HG03175 (cell line): ENCODE measurements at regions not wholly inside any gene's neighbourhood (a gene's known extent, or its start where the extent isn't known, plus 50 kb on each side); places are given as distances from the start of the nearest gene placed in this dataset.
A peak's percentile ranks its signal among the peaks of the same experiment; 100 is the strongest.
"Not testable (repeated sequence)": the region's sequence is repeated elsewhere in the genome, so short reads cannot be mapped to it uniquely, and the experiment has no call there.

ENCODE experiments used
- ATAC-seq: cut with Tn5 transposase; IDR thresholded peaks from one replicate; pipeline ENCODE4 v1.9.1; 2021; ENCODE audit warnings: mild to moderate bottlenecking, moderate library complexity; ENCODE audit not compliant: unreplicated experiment

DNA sequence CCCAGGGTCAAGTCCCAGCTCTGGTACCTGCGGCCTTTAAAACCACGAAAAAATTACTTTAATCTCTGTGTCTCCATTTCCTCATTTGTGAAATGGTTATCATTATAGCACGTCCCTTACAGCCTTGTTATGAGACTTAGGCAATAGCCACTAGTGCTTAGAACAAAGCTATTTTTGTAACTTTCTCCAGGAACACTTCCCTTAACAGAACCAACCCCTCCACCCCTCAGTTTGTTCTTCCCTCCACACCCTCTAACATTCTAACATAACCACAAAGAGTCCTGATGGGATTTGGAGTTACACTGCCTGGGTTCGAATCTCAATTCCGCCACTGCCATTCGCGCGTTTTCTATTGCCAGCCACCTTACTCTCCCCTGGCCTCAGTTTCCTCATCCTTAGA lies 2777.4 kb upstream of the TPTE start:
- not testable (repeated sequence) for ATAC-seq

DNA sequence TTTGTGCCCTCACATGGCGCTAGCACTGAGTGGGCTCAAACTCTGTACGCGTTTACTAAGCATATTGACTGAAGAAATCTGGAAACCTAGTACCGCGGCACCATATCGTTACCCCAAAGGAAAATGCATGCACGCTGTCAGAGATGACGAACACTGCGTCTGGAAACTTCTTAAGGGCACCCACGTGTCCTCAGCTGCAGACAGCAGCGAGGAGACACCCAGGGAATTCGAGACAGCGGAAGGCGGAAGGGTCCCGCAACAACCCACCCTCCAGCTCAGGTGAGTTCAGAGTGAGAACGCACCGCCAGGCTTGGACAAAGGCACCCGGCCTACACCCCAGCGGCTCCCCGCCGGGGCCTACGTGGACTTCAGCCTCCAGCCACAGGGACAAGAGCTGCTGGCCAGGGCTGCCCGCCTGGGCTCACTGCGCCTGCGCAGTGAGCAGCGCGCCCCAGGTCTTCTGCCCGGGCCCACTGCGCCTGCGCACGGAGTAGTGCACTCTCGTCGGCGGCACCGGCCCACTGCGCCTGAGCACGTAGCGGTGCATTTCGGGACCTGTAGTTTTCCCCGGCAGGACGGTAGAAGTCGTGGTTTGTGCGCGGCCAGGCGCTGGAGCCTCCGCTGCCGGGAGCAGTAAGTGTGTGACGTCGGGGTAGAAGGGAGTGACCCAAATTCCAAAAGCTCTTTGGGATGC lies 2776.8 kb upstream of the TPTE start:
- ATAC-seq = peak; percentile 99

DNA sequence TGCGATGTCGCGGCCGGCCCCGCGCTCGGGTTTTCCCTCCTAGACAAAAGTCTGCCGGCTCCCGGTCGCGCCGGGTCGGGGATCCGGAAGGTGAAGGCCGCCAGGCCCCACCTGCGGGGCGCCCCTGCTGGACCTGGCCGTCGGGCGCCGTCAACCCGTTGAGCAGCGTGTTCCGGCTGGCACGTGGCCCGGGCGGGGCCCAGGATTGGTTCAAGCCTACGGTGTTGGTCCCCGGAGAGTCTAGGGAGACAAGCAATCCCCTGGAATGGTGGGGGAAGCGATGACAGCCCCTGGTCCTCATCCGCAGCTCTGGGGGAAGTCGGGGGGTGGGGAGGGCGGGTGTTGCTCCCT lies 2776.3 kb upstream of the TPTE start:
- peak; percentile 79 for ATAC-seq

DNA sequence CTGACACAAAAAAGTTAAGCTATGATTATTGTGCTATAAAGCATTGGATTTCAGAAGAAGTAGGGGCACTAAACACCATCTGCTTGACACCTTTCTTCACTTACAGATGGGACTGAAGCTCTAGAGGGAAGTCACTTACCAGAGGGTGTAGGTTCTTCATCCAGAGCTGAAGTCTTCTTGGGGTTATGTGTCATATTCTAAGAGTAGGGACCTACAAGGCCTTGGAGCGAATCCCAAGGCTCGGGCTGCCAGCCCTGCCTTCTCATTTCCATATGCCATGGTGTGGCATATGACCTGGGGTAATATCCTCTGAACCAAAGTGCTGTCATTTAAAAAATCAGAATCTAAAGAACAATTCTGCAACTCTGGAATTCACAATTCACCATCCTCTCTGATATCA lies 2773.4 kb upstream of the TPTE start:
- not testable (repeated sequence) for ATAC-seq

DNA sequence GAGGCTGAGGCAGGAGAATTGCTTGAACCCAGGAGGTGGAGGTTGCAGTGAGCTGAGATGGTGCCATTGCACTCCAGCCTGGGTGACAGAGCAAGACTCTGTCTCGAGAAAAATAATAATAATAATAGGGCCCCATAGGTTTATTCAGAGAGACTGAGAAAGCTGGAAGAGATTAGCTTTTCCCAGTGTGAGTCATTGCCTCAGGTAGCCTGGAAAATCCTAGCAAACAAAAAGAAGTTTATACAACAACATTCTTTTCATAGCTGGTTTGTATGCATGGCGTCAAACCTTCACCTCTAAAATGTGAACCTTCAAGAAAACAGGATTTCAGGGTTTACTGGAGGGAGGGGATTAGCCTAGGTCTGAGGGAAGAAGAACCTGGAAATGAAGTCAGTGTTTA lies 2768.8 kb upstream of the TPTE start:
- not testable (repeated sequence) for ATAC-seq

DNA sequence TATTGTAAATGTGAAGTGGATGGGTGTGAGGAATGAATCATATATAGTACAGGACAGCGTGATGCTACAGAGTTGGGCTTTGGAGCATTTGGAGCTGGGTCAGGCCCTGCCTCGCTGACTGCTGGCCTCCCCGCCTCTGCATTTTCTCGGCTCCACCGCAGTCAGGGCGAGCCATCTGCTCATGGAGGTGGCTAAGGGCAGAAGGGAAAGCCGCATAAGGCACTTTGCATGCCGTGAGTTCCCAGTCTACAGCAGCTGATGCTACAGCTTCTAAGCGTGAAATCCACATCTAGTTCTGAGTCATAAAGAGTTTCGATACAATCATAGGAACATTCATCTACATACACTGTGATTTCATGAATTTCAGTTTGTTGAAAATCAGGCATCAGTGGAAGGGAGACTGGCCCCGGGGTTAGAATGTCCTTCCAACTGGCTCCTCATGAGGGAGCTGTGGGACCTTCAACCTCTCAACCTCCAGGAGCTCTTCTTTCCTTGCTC lies 2768.0 kb upstream of the TPTE start:
- peak; percentile 94 for ATAC-seq

DNA sequence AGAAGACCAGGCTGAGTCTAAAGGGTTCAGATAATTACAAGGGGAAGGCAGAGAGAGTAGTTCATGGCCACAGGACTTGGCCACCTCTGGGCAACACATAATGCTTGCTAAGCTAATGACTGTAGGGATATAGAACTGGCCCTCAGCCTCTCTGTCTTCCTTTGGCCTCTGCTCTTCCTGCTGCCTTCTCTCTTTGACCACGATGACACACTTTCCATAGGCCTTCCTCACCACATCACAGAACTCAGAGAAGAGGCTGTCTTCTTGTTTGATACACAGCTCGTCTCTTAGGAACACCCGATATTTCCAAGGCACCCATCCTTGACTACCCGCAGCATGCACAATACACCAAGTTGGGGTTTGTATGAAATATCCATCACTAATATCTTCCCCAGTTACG lies 2751.4 kb upstream of the TPTE start:
- not testable (repeated sequence) for ATAC-seq

DNA sequence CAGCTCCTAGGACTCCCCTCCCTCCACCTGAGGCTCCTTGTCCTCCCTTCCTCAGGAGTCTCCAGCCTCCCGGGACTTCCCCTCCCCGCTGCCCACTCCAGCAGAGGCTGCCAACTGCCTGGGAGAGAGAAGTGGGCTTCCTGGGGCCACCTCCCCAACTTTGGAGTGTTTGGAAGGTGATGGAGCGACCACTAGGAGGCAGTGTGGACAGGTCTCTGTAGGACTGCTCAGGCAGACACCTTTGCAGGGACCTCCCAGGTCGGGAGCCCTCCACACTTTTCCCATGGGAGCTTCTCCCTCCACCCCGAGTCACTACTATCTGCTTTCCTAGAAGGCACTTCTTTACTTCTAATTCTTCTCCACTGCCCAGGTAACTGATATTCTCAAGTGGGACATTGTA lies 2747.2 kb upstream of the TPTE start:
- ATAC-seq = not testable (repeated sequence)

DNA sequence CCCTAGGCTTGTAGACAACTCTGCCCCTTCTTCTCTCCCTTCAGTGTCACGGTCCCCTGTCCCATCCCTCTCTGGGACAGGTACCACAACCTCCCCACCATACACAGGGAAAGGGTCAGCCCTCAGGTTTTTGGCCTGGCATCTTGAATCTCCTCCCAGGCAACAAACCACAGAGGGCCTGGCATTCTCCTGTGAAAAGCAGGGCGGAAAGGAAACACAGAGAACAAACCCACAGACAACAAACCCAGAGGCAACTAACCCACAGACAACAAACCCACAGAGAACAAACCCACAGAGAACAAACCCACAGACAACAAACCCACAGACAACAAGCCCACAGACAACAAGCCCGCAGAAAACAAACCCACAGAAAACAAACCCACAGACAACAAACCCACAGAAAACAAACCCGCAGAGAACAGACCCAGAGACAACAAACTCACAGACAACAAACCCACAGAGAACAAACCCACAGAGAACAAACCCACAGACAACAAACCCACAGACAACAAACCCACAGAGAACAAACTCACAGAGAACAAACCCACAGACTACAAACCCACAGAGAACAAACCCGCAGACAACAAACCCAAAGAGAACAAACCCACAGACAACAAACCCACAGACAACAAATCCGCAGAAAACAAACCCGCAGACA lies 2745.9 kb upstream of the TPTE start:
- ATAC-seq = not testable (repeated sequence)

DNA sequence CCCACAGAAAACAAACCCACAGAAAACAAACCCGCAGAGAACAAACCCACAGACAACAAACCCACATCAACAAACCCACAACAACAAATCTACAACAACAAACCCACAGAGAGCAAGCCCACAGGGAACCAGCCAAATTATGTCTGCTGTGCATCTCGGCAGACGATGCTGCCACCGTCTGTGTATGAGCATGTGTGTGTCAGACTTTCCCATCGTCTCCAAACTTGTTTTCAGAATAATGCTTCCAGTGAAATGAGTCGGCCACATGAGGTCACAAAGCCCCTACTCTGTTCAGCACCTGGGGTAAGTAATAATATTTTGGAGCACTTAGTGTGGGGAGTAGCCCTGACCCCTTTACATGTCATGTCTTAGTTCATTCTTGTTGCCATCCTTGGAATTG lies 2745.3 kb upstream of the TPTE start:
- ATAC-seq = not testable (repeated sequence)

DNA sequence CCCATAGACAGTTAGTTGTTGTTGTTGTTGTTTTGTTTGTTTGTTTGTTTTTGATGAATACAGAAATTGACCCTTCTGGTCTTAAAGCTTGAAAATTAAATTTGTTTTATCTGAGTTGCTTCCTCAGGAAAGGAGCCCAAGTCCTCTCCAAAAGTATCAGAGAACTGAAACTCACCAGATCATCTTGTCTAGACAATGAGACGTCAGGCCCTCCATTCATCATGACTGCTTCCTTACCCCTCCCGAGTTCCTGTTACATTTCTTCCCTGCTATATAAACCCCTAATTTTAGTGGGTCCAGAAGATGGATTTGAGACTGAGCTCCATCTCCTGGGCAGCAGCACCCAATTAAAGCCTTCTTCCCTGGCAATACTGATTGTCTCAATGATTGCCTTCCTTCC lies 2744.8 kb upstream of the TPTE start:
- not testable (repeated sequence) for ATAC-seq

DNA sequence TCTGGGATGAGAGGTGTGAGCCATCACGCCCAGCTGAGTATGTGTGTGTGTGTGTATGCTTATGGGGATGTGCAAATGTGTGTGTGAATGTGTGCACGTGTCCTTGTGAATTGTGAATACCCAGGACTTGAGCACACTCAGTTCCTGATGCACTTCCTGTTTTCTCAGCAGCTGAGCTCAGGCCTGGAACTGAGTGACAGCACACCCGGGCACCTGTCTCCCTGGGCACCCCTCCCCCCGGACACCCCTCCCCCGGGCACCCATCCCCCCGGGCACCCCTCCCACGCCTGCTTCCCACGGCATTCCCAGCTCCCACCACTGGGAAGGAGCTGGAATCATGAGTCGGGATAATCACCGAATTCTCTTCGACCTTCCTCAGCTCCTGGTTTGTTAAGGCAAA lies 2744.1 kb upstream of the TPTE start:
- not testable (repeated sequence) for ATAC-seq

DNA sequence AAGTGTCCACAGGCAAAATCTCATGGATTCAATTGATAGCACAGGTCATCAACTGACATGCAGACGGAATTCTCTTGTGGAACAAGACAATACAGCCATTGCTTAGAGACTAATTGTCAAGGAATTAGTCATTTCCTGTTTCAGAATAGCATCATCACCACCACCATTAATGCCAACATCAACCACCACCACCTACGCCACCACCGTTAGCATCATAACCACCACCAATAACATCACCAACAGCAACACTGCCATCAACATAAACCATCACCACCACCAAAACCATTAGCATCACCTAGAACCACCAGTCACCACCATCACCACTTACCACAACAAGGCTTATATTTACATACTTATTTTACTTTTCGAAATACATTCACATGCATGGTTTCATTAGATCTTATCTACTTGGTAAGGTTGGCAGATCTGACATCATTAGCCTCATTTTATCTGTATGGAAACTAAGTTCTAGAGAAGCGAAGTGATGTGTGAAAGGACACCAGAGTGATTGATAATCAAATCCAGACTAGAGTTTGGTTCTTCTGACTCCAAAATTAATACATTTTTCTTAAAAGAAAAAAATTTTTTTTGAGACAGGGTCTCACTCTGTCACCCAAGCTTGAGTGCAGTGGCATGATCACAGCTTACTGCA lies 2733.8 kb upstream of the TPTE start:
- ATAC-seq = not testable (repeated sequence)

DNA sequence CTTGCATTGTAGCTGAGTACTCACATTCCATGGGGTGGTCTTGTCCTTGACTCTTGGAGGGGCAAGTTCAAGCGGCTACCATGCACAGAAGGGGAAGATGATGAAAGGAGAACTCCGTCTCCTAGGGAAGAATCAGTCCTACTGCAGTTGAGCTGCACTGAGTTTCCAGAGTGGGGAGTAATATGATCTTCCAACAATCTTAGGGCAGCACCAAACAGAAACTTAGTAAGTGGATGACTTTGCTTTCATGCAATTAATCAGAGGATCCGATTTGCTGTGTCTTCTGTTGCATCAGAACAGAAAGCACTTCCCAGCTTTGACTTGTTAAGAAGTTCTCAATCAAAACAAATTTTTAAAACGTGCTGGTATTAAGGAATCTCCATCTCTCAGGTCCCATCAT lies 2727.6 kb upstream of the TPTE start:
- not testable (repeated sequence) for ATAC-seq

DNA sequence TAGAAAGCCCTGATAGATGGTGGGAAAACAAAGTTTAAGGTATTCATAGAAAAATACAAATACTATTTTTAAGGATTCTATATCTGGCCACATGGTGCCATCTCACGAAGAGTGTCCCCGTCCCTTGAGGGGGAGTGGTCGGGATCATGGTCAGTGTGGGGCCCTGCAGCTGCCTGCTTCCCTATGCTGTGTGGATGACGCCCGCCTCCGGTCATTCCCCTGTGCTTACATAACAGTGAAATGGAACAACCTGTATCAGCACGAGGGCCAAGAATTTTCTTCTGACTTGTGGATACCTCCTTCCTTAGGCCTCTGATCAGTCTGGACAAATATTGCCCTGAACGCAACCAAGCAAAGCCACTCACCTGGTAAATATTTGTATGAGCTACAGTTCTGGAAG lies 2724.1 kb upstream of the TPTE start:
- ATAC-seq = not testable (repeated sequence)

DNA sequence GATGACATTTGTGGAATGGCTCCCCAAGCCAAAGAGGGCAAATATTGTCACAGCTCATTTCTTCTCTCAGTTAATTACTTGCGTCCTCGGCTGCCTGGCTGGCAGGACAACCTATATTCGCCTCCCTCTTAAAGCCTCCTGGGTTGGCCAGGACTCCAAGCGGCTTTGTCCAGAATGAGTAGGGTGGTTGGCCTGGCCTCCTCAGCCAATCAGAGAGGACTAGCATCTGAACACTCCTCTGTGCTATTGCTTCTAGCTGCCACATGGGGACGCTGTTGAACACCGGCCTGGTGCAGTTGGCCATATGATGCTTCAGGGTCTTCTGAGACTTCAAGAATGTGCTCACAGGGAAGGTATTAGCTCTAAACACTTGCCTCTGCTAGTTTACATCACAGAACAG lies 2722.9 kb upstream of the TPTE start:
- ATAC-seq = not testable (repeated sequence)

DNA sequence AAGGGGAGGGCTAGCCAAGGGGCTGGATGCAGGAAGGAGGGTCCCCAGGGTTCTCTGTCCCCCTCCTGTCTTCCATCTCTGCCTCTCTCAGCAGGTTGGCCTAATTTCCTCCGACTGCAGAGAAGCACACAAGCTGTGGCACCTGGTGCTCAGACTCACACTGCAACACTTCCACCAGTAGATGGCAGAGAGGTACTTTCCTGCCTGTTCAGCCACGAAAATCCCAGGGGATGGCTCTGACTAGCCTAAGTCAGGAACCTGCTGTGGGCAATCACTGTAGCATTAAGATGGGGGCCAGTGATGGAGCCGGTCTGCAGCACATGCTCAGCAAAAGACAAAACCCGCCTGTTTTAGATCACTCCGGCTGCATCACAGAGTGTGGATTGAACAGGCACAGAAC lies 2721.7 kb upstream of the TPTE start:
- not testable (repeated sequence) for ATAC-seq

DNA sequence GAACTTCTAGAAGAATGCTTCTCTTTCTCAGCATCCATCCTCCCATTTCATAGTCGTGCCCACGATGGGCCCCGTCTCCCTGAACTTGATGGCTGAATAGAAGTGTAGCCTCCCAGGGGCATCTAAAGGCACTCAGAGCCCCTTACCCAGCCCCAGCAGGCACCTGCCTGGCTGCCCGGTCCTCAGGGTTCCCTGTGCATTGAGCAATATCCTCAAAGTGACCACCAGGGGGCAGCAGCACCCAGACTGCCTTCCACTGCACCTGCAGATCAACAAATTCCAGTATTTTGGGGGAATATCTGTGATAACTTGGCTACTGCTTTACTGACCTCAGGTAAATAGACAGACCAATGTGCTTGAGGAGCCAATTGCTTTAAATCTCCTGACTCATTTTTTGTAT lies 2707.9 kb upstream of the TPTE start:
- not testable (repeated sequence) for ATAC-seq

DNA sequence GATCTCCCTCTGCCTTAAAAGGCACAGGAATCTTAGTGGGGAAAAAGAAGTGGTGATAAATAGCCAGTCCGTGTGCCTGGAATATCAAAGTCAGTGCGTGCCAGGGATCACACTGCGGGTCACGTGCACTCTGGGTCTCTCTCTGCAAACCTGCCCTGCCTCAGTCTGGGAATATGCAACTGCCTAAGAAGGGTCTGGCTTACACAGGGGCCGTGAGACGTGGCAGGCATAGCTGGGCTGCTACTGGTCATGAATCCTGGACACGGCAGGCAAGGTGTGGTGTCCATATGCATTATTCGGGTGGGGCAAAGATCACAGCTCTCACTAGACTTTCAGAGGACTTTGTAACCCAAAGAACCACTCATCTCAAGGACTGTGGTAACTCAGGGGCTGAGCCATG lies 2704.4 kb upstream of the TPTE start:
- not testable (repeated sequence) for ATAC-seq

DNA sequence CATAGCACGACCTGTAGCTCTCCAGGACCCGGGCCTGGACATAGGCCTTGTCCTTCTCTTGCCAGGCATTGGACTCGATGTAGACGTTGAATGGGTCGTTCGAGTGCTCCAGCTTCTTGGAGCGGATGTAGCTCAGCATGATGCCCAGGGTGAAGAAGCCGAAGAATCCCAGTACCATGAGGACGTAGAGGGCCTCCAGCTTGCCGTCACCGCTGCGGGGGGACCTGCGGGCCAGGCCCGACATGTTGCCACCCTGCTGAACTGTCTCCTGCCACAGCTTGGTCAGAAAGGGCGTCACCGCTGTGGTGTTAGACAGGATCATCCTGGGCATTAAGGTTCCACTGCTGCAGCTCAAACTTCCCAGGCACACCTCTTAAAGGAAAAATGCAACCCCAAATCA lies 2702.1 kb upstream of the TPTE start:
- ATAC-seq = not testable (repeated sequence)

DNA sequence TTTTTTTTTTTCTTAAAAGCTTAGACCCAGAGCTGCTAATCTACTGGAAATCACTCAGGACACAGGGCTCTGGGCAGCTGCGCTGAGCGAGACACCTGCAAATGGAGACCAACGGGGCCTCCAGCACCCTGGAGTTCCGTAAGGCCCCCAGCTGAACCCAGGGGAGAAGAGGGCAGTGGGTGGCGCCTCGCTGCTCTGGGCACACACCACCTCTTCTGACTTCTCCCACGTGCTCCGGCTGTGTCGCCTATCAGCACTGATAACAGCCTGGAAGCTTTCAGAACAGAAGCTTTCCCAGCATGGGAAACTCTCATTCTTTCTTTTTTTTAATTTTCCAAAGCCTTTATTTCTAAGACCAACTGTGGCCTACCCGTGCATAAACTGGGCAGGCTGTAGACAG lies 2695.8 kb upstream of the TPTE start:
- ATAC-seq = not testable (repeated sequence)

DNA sequence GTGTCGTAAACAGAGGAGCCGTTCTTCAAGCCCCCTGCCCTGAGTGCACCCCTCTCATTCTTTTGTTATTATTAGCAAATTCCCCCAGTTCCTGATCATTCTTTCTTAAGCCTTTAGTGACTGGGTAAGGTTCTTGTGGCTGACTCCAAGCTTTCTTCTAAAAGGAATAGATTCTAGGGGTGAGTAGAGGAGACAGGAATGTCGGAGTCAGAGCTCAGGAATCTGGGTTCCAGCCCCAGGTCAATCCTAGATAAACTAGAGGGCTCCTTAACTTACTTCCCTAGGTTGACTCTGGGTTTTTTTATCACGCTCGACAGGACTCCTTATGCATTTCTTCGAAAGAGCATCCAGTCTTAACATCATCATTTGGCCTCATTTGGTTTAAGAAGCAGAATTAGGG lies 2695.2 kb upstream of the TPTE start:
- ATAC-seq = not testable (repeated sequence)
